DND-41 (cell line): ENCODE measurements at regions not wholly inside any gene's neighbourhood (a gene's known extent, or its start where the extent isn't known, plus 50 kb on each side); places are given as distances from the start of the nearest gene placed in this dataset.

Experiments
- CTCF ChIP-seq: IDR thresholded peaks from 2 replicates; pipeline ENCODE4 v1.5.1; 2012; ENCODE audit warnings: borderline replicate concordance, low read length, moderate library complexity, mild to moderate bottlenecking; ENCODE audit not compliant: poor library complexity, severe bottlenecking; ENCODE audit errors: extremely low read depth
- EZH2 ChIP-seq: IDR thresholded peaks from 3 replicates; pipeline ENCODE4 v1.6.1; 2012; ENCODE audit warnings: borderline replicate concordance, low read depth, mild to moderate bottlenecking, moderate library complexity, low read length, inconsistent platforms; ENCODE audit not compliant: severe bottlenecking

- TF ChIP-seq CTCF, result no peak
- no peak for TF ChIP-seq EZH2
Observed at GRCh38 chrX:149079805-149080406, 425.2 kb downstream of the IDS start.
